ENCODE measurements at regions not wholly inside any gene's neighbourhood (a gene's known extent, or its start where the extent isn't known, plus 50 kb on each side); places are given as distances from the start of the nearest gene placed in this dataset.

DNA sequence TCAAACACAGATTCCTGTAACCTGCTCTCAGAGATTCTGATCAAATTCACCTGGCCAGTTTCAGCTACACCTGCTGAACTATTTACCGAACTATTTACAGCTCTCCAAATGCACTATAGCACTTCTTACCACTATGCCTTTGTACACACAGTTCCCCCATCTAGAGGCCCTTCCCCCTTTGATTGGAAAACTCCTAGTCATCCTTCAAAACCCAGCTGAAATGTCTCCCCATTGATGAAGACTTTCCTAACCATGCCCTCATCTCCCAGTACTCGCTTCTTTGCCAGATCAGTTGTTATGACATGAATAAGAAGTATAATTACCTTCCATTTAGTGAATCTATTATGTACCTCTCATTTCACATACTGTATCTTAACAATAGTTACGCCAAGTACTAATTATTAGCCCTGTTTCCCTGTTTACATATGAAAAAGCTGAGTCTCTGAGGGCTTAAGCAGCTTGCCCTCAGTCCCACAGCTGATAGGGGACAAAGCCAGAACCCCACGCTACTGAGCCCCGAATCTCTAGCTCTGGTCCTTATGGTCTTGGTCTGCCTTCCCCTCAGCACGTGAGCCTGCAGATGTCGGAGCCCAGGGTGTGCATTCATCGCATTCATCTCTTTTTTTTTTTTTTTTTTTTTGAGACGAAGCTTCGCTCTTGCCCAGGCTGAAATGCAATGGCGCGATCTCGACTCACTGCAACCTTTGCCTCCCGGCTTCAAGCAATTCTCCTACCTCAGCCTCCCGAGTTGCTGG, 64.7 kb upstream of the ASAP2 start:
- TF ChIP-seq, protein P1, sequence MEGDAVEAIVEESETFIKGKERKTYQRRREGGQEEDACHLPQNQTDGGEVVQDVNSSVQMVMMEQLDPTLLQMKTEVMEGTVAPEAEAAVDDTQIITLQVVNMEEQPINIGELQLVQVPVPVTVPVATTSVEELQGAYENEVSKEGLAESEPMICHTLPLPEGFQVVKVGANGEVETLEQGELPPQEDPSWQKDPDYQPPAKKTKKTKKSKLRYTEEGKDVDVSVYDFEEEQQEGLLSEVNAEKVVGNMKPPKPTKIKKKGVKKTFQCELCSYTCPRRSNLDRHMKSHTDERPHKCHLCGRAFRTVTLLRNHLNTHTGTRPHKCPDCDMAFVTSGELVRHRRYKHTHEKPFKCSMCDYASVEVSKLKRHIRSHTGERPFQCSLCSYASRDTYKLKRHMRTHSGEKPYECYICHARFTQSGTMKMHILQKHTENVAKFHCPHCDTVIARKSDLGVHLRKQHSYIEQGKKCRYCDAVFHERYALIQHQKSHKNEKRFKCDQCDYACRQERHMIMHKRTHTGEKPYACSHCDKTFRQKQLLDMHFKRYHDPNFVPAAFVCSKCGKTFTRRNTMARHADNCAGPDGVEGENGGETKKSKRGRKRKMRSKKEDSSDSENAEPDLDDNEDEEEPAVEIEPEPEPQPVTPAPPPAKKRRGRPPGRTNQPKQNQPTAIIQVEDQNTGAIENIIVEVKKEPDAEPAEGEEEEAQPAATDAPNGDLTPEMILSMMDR (IDR thresholded peaks at IDR 0.05), result no peak

DNA sequence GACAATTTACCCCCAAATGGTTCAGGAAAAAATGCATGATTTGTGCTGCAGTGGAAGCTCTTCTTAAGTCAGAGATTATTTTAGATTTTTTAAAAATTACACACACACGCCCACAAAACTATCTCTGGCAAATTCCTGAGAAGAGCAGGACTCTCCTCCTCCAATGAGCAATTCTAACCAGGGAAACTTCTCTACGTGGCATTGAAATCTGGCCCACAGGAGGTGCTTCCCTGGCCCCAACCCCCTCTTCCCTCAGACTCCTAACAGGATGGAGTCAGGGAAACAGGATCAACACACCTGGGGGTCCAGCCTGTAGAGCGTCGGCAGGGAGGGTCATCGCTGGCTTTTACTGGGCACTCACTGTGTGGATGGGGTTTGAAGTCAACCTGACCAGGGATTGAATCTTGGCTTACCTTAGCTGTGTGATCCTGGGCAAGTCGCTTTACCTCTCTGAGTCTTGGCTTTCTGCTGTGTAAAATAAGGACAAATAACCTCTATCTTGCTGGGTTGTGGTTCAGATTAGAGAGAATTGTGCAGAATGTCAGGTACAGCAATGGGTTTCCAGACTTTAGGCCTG, 65.4 kb upstream of the ASAP2 start:
- TF ChIP-seq, protein P1 (IDR thresholded peaks at IDR 0.05), result no peak

DNA sequence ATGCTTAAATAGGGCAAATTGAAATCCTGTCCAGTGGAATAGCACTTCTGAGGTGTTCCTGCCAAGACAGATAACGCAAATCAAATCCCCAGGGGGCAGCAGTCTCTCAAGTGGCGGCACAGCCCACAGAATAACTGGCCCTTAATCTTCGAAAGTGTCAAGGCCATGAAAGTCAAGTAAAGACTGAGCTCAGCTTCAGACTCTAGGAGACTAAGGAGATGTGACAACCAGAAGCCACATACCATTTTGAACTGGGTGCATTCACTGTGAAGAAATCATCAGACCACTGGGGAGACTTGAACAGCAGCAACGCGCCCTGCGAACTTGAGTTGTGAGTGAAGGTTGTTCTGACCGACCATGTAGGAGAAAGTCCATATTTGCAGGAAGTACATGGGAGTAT, 66.0 kb upstream of the ASAP2 start:
- TF ChIP-seq, protein P1 (IDR thresholded peaks at IDR 0.05), result no peak

- TF ChIP-seq, protein P1 (IDR thresholded peaks at IDR 0.05), result peak; percentile 82
These were observed 66.8 kb upstream of the ASAP2 start for GRCh38 chr2:9139491-9140443.

- TF ChIP-seq, protein P1 (IDR thresholded peaks at IDR 0.05), result no peak
These were observed 69.0 kb upstream of the ASAP2 start for GRCh38 chr2:9137379-9138150.

- TF ChIP-seq, protein P1 (IDR thresholded peaks at IDR 0.05), result no peak
These were observed 70.6 kb upstream of the ASAP2 start for GRCh38 chr2:9135822-9136558.

Data from LNCAP (cell line).